HEK293T (cell line): ENCODE measurements at regions not wholly inside any gene's neighbourhood (a gene's known extent, or its start where the extent isn't known, plus 50 kb on each side); places are given as distances from the start of the nearest gene placed in this dataset.

Experiments
- ELF4 ChIP-seq: fragments of 450-650 bp; IDR thresholded peaks from 2 replicates; pipeline ENCODE4 v1.6.1; 2017; ENCODE audit warnings: antibody characterized with exemption
- FOXA1 ChIP-seq: fragments of 450-650 bp; IDR thresholded peaks from 2 replicates; pipeline ENCODE4 v1.6.1; 2016; ENCODE audit warnings: mild to moderate bottlenecking
- SP1 ChIP-seq: fragments of 450-650 bp; IDR thresholded peaks from 2 replicates; pipeline ENCODE4 v1.6.1; 2017

- TF ChIP-seq FOXA1, result no peak
- no peak for TF ChIP-seq SP1
- TF ChIP-seq ELF4, result no peak
Measured at GRCh38 chr14:97824218-97824617, 1027.0 kb downstream of the VRK1 start.
